ENCODE measurements at regions not wholly inside any gene's neighbourhood (a gene's known extent, or its start where the extent isn't known, plus 50 kb on each side); places are given as distances from the start of the nearest gene placed in this dataset.

GRCh38 chr16:85986931-85987749 is 88.2 kb downstream of the IRF8 start:
- ATAC-seq = peak in 1 of 2 experiments; percentile 62; a peak in 3 of 6 replicates
- POLR2A ChIA-PET = no interaction called here

GRCh38 chr16:85987750-85988078 is 88.8 kb downstream of the IRF8 start:
- no peak for FAIRE-seq
- no peaks in the 10 kb centered on the region for H3K4me1 ChIP-seq
- 12% methylated on average over 3 of the region's 5 CpGs for WGBS (ENCODE audit: missing lambda C conversion rate)
- no peak; a peak in 1 of 6 replicates for ATAC-seq
- H3K4me3 ChIP-seq = no peak overlapping the region
- DNase-seq (ENCODE audit: low read depth in 1 of 2, low spot score in 1 of 2) = peak in 1 of 2 experiments; percentile 79
- H3K9me3 ChIP-seq = no peaks in the 10 kb centered on the region
- no peak overlapping the region for H3K27ac ChIP-seq
- no peak for TF ChIP-seq ZSCAN20 (CRISPR knock-in tag; IDR thresholded peaks at IDR 0.05)
- no peak for TF ChIP-seq BCL3 (IDR thresholded peaks at IDR 0.05)
- TF ChIP-seq FOSB (CRISPR knock-in tag; IDR thresholded peaks at IDR 0.05) = no peak
- no peak for TF ChIP-seq MAFK (IDR thresholded peaks at IDR 0.05; ENCODE audit: partially characterized antibody)
- TF ChIP-seq EHMT2 (IDR thresholded peaks at IDR 0.05; ENCODE audit: low read depth) = no peak
- TF ChIP-seq REST (IDR thresholded peaks at IDR 0.05) = no peak
- TF ChIP-seq ZC3H11A (IDR thresholded peaks at IDR 0.05) = no peak
- TF ChIP-seq USF2 (IDR thresholded peaks at IDR 0.05) = no peak
- no peak; the same call in 2 of the 3 replicates for TF ChIP-seq SMC3 (IDR thresholded peaks at IDR 0.05)
- TF ChIP-seq HEYL (CRISPR knock-in tag; IDR thresholded peaks at IDR 0.05) = no peak
- TF ChIP-seq HDAC2 (IDR thresholded peaks at IDR 0.05) = no peak
- no peak for TF ChIP-seq SREBF2 (IDR thresholded peaks at IDR 0.05)
- no peak for TF ChIP-seq NFE2L2 (conservative IDR thresholded peaks at IDR 0.05; ENCODE audit: low read length)
- no peak for TF ChIP-seq ESRRA (IDR thresholded peaks at IDR 0.05; ENCODE audit: borderline replicate concordance, low read length)
- TF ChIP-seq CHD2 (IDR thresholded peaks at IDR 0.05; ENCODE audit: low read length, partially characterized antibody) = no peak
- no peak overlapping the region for H3K4me2 ChIP-seq
- ChIA-PET CTCF (interaction anchor here (1.0 to 22.7 kb wide), 16 partner anchors 10 to 533 kb away, joined by 3 to 345 read pairs (median 4); no protein-coding TSS in a partner anchor), POLR2A (no interaction called here)

More at GRCh38 chr16:85986931-85987749, 88.2 kb downstream of the IRF8 start:
- Histone ChIP-seq H3K4me2 (no peak overlapping the region), H3K27ac (no peak overlapping the region), H3K4me1 (no peaks in the 10 kb centered on the region), H3K4me3 (no peak overlapping the region), H3K9me3 (no peaks in the 10 kb centered on the region)
- TF ChIP-seq SREBF2 (IDR thresholded peaks at IDR 0.05) (no peak), BCL3 (IDR thresholded peaks at IDR 0.05) (no peak), CTCF (IDR thresholded peaks at IDR 0.05) (peak; percentile 50), SMC3 (IDR thresholded peaks at IDR 0.05) (peak; percentile 87), ZSCAN20 (CRISPR knock-in tag; IDR thresholded peaks at IDR 0.05) (no peak), NR3C1 (IDR thresholded peaks at IDR 0.05) (no peak), MAZ (IDR thresholded peaks at IDR 0.05; ENCODE audit: borderline replicate concordance, low read depth, low read length) (no peak), RAD21 (conservative IDR thresholded peaks at IDR 0.05 in 1 of 2, IDR thresholded peaks at IDR 0.05 in 1 of 2) (peak; percentile 48 to 83)
- FAIRE-seq (no peak), DNase-seq (ENCODE audit: low read depth in 1 of 2, low spot score in 1 of 2) (no peak)
- CTCF ChIA-PET = interaction anchor here (0.7 to 22.7 kb wide), 19 partner anchors 9 to 258 kb away, joined by 3 to 345 read pairs (median 4); no protein-coding TSS in a partner anchor
- WGBS (ENCODE audit: missing lambda C conversion rate) = 63% methylated on average over 7 of the region's 12 CpGs

Measured in A549 (cell line).